CD4-positive, alpha-beta T cell treated with Interleukin-10 for 1 hour (primary cell): ENCODE measurements at regions not wholly inside any gene's neighbourhood (a gene's known extent, or its start where the extent isn't known, plus 50 kb on each side); places are given as distances from the start of the nearest gene placed in this dataset.
A peak's percentile ranks its signal among the peaks of the same experiment; 100 is the strongest.
"Not testable (repeated sequence)": the region's sequence is repeated elsewhere in the genome, so short reads cannot be mapped to it uniquely, and the experiment has no call there.

ENCODE experiments used
- DNase-seq: peaks from one replicate; pipeline ENCODE4 v3.0.0-alpha.2; 2020

DNA sequence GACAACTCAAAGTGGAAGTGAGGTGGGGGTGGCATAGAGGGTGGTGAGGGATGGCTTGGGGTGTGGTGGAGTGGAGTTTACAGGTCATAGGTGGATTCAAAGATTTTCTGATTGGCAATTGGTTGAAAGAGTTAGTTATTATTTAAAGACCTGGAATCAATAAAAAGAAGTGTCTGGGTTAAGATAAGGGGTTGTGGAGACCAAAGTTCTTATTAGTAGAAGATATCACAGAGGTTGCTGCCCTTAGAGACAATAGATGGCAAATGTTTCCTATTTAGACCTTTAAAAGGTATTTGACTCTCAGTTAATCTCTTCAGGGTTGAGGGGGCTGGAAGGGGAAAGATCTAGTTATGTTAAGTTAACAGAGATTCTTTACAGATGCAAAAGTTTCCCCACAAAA is 412.3 kb upstream of the TBL1XR1 start:
- no peak for DNase-seq

DNA sequence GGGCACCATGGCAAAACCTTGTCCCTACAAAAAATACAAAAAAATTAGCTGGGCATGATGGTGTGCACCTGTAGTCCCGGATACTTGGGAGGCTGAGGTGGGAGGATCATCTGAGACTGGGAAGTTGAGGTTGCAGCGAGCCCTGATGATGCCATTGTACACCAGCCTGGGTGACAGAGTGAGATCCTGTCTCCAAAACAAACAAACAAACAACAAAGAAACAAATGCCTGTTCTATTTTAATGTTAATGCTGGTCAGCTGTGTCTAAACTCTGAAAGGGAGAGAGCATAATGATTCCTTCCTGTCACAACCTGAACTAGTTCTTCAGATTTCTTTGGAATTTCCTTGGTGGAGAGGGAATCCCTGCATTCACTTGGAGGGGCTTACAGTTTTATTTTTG is 413.0 kb upstream of the TBL1XR1 start:
- no peak for DNase-seq

DNA sequence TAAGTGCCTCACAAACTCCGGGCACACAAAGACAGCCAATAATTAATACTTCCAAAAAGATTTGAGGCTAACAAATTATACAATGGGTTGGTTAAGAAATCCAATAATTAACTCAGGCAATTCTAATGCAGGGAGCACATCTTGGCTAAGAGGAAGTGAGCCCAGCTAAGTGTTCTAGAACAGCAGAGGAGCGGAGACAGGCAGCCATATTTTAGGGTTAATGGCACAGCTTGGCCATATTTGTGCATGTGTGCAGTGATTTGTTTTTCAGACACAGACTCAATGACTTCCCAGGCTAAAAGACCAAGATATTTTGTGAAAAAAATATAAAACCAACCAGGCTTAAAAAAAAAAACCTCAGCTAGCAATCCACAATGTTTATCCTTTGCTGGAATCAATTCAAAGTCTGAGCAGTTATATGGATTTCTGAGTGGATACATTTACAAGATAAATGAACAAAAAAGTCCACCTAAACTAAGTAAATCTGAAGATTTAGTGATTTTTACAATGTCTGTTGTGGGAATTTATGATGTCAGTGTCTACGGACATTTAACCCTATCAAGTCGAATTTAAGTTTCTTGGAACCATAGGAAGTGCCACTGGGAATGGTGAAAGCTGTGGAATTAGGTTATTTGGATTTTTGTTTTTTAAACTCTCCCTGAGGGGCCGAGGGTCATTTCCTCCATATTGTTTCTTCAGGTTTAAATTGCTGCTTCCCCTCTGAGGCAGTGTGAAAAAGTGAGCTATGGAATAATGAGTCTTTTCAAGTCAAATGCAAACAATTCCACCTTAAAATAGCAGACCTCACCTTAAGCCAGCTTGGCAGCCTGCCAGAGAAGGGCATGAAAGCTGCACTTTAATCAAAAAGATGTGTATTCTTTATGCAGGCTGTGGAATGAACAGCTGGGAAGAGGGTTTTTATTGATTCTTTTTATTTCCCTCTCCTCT is 413.7 kb upstream of the TBL1XR1 start:
- no peak for DNase-seq

DNA sequence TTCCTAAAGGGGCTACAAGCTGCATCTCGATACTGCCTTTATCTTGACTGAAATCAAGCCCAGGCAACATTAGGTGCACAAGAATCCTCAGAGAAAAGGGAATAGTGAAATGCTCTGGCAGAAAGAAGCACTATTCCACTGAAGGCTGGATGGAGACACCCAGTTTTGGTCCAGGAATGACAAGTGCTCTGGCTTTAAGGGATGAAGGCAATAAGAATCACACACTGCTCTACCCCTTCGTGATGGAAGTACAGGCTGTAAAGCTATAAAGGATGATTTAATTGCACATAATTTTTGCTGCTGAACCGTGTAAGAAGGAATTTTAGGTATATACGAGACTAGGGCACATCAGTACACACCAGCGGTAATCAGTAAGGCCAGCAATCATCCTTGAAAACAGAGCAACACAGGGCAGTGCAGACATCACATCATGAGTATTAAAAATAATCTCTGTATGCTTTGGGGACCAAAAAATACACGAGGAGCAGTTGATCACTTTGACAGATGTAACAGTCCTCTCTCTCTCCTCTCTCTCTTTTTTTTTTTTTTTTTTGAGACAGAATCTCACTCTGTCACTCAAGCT is 414.6 kb upstream of the TBL1XR1 start:
- DNase-seq = no peak

DNA sequence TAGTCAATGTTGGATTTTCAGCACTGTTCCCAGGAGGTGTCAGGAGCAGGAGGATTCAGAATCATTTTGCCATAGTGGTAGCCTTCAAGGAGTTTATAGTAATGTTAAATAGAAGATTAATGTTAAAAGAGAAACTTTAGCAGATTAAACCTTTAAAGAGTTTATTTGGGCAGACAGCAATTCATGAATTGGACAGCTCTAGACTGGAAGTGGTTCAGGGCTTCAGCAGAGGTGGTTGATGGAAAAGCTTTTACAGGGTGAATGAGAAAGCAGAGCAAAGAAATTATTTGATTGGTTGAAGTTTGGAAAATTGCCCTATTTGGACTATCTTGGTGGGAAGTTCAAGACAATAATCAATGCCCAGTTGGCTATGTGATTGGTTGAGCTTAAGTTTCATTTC is 416.6 kb upstream of the TBL1XR1 start:
- no peak for DNase-seq

DNA sequence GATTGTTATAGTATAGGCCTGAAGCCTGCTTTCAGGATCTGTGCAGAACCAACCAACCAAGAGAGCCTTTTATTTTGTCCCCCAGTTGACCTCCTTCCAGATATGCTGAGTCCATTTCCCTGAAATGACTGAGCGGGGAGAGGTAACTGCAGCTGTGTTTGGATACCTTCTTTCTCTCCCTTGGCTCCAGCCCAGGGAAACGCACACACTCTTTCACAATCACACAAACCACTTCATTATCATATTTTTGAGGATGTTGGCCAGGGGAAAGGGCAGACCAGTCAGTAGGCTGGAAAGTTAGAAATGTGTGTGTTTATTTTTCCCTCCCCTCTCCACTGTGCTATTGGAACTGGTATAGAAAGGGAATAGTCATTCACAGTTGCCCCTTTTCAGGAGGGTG is 417.7 kb upstream of the TBL1XR1 start:
- no peak for DNase-seq

DNA sequence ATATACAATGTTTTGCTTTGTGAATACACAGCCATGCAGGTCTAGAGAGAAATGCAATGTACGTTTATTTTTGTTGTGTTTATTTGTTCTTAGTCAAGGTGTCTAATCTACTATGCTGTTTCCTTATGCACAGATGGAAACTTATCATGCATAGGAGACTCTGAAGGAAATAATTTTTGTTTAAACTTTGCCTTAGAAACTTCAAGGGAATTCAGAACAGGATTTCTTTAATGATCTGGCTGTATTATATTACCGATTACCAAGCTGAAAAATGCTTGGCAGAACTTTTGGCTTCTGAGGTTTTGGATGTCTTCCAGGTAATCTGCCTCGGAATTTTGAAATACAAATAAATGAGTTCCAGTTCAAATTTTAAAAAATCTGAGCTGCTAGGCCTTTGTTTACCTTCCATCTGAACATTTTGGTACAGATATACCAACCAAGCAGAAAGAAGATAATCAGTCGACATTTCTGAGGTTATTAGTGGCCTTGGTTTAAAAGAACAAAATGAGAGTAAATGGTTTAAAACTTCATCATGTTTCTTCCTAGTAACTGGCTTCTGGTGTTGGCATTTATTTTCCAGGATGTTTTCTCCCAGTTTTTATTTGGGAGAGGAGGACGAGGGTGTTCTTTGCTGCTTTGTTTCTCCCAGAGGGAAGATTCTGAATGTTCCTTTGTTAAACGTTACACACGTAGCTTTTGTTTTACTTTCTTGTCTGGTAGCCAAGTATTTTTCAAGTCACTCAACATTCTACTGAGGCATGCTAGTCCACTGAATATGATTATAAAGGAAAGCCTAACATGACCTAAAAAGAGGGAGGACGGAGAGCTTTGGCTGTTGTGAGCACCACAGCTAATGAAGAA is 421.8 kb upstream of the TBL1XR1 start:
- DNase-seq = no peak

DNA sequence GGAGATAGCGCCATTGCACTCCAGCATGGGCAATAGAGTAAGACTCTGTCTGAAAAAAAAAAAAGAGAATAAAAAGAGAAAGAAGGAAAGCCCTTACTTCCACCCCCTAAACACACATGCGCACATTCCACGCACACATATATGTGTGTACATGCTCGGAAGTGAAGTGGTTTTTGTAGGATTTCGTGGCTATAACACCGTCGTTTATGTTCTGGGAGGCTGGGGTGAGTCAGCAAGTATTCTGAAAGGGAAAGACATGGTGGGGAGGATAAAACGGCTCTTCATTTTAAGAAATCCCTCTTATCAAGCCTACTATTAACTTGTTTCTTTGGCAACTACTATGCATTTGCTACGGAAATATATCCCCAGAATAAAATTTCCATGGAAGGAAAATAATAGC is 422.8 kb upstream of the TBL1XR1 start:
- DNase-seq = no peak

DNA sequence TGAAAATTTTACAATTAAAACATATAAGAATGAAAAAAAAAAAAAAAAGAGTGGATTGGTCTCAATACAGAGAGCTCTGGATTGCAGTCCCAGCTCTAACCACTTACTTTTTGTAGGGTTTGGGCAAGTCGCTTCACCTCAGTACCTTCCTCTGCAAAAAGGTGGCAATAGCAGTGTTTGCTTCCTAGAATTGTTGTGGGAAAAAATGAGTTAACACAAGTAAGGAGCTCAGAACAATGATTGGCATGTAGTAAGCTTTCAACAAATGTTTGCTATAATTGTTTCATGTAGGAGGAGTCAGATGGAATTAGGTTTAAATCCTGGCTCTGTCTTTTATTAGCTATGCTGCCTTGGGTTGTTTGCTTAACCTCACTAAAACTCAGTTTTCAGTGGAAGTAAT is 425.2 kb upstream of the TBL1XR1 start:
- no peak for DNase-seq

DNA sequence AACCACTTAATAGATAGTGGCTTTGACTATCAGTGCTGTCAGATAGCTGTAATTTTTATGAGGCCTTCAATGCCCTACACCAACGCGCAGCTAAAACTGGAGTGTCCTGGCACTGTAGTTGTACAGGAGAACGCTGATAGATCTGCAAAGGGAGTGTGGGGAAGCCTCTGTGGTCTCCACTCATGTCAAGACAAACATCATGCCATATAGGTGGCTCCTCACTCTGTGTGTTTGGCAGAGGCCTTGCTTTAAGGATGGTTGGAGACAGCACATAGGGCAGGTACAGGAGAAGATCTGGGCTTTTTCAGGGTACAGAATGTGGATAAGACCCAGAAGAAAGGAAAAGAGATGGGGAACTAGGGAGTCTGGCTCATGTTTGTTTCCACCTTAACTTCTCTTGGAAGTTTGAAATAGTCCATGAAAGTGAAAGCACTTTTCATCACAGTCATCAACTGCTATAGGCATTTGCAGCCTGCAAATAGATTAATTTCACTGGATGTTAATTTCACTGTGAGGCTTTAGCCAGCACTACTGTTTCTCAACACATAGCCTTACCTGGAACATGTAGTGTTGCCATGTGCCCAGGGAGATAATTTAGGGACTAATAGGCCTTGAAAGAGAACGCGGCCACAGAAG is 425.8 kb upstream of the TBL1XR1 start:
- DNase-seq = no peak

DNA sequence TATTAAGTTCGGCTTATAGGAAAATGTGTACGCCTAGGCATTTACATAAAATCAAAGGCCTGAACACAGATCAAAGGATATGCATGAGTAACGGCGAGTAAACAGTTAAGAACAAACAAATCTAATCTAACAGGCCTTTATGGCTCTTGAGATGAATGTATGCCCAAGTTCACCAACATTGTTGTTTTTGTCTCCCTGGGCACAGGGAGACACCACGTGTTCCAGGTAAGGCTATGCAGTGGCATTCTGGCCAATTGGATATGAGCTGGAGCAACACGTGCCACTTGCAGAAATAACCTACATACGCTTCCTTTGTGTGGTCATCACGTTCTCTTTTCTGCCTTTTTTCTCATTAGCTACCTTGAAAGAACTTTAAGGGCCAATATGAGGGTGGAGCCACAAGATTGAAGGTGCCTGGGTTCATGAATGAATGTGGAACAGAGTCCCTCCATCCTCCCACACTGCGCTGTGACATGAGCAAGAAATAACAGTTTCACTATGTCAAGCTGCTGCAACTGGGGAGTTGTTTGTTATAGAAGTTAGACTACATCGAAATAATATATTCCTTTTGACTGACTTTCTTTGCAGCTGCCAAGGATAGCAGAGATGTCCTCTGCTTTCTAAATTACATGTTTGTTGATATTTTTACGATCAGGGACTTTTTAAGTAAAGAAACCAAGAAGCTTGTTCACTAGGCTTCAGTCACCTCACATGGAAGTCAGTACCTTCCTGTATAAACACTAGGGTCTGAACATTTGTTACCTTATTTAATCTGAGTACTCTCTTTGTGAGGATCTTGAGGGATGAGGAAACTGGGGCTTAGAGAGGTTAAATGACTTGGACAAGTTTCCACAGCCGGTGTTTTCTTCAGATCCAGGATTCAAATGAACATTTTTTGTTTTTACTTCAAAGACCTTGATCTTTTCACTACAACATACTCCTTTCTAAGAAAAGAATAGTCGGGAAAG is 427.5 kb upstream of the TBL1XR1 start:
- peak; percentile 46 for DNase-seq

DNA sequence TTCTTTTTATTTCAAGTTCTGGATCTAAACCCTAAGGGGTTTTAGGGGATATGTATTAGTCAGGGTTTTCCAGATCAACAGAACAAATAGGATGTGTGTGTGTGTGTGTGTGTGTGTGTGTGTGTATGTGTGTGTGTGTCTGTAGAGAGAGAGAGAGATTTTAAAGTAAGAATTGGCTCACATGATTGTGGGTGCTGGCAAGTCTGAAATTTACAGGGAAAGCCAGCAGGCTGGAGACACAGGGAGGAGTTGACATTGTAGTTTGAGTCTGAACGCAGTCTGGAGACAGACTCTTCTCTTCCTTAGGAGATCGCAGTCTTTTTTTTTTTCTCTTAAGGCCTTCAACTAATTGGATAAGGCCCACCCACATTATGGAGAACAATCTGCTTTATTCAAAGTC is 428.8 kb upstream of the TBL1XR1 start:
- DNase-seq = no peak

DNA sequence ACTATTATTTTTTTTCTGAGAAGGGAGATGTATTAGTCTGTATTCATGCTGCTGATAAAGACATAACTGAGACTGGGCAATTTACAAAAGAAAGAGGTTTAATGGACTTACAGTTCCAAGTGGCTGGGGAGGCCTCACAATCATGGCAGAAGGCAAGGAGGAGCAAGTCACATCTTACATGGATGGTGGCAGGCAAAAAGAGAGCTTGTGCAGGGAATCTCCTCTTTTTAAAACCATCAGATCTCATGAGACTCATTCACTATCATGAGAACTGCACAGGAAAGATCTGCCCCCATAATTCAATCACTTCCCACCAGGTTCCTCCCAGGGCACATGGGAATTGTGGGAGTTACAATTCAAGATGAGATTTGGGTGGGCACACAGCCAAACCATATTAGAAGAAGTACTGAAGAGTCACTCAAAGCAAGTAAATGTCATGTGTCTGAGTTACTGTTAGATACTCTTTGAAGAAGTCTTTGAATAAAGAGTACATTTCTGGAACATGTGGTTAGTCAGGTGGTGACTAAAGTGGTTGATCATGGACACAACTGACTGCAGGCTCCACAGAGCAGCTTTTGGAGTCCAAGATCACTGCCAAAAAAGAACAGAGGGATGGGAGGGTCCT is 430.9 kb upstream of the TBL1XR1 start:
- DNase-seq = not testable (repeated sequence)

DNA sequence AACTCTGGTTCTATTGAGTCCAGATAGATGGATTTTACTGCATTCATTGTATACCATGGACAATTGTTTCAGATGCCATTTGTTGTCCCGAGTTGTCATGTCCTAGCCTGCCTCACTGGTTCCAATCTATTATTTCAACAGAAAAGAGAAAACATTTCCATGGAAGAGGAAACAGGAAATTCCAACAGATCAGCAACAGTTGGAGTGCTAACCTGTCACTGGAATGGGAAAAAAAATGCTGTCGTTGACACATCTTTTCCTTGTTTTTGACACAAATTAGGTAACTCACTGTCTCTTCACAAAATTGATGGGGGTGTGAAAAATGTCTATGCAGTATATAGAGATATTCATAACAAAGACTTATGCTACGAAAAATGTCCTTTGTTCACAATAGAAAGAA is 432.0 kb upstream of the TBL1XR1 start:
- DNase-seq = no peak

DNA sequence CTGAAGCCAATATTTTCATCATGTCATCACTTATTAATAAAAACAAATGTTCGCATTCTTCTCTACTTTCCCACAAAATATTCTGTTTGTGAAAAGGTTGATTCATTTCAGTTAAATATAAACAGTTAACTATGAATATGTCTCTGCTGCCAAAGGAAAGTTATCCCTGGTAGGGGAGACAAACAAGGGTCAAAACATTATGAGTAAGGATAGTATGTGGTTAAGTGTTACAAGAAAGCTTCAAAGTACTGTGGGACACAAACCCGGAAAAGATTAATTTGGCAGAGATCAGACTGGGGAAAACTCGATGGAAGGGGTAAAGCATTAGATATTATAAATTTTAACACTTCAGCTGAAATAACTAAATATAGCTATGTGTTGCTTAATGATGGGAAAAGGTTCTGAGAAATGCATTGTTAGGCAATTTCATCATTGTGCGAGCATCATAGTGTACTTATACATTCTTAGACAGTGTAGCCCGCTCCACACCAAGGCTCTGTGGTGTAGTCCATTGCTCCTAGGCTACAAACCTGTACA is 436.5 kb upstream of the TBL1XR1 start:
- no peak for DNase-seq

DNA sequence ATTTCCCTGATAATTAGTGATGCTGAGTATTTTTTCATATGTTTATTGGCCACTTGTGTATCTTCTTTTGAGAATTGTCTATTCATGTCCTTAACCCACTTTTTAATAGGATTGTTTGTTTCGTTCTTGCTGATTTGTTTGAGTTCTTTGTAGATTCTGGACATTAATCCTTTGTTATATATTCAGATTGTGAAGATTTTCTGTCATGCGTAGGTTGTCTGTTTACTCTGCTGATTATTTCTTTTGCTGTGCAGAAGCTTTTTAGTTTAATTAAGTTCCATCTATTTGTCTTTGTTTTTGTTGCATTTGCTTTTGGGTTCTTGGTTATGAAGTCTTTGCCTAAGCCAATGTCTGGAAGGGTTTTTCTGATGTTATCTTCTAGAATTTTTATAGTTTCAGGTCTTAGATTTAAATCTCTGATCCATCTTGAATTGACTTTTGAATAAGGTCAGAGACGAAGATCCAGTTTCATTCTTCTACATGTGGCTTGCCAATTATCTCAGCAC is 438.4 kb upstream of the TBL1XR1 start:
- DNase-seq = not testable (repeated sequence)

DNA sequence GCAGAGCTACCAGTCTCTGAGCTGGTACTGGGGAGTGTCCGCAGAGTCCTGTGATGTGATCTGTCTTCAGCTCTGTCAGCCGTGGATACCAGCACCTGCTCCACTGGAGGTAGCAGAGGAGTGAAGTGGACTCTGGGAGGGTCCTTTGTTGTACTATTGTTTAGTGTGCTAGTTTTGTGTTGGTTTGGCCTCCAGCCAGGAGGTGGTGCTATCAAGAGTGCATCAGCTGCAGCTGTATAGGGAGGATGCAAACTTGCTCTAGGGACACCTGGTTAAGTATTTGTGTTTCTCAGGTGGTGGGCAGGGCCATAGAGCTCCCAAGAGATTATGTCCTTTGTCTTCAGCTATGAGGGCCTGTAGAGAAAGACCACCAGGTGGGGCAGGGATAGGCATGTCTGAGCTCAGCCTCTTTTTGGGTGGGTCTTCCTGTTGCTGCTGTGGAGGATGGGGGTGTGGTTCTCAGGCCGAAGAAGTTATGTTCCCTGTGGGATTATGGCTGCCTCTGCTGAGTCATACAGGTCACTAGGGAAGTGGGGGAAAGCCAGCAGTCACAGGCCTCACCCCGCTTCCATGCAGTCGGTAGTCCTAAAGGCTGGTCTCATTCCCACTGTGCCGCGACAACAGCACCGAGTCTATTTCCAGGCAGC is 443.2 kb upstream of the TBL1XR1 start:
- DNase-seq = no peak

DNA sequence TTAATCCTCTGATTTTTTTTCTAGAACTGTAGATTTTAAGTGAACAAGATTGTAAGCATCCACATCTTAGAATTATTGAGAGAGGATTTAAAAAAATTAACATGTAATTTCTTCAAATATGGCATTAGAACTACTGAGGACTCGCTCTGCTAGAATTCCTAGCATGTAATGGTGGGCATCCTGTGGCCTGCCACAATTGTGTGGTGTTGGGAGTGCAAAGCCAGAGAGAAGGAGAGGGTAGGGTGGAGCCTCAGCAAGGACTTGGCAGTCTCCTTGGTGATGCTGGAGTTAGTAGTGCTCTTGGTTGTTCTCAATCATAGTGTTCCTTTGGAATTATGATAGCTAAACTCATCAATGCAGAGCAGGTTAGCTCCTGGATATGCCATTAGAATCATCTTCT is 443.9 kb upstream of the TBL1XR1 start:
- no peak for DNase-seq

DNA sequence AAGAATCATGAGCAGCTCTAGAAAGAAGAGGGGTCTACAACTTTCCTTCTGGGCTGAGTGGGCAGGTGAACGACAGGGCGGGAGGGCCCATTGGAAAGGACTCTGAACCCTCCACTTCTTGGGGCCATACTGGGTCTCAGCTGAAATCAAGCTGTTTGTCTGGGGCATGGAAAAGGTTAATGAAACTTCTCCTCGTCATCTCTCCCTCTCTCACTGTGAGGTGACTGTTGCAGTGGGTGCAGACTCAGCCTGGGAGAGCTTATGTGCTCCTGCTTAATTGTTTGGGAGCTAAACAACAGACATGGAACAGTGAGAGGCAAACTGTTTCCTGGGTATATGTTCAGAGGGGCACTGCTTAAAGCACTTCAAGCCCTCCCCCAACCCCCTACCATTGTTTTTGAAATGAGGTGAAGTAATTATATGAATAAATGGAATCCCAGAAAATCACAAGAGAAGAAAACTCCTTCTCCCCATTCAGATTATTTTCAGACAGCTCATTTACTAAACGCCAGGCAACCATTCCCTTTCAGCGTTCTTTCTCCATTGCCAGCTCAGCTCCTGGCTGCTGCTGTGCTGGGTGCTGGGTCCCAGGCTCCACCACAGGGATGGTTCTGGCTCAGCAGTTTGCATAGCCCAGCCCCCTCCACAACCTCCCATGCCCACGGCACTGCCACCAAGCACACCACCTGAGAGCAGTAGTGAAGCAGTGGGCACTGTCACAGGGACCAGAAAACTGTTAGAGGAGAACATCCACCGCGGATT is 444.9 kb upstream of the TBL1XR1 start:
- DNase-seq = no peak

DNA sequence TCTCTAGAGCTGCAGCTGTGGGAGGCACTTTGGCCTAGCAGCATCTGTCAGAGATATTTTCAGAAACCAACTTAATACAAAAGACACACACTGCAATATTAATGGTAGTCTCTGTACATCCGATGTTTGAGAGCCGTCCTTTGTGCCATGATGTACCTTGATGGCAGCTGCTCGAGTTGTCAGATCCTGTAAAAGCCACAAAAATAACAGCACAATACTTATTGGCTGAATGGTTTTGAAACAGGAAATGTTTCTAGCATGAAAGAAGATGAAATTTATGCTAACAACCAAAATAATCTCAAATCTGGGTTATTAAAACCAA is 445.5 kb upstream of the TBL1XR1 start:
- DNase-seq = peak; percentile 58
